ENCODE measurements at regions not wholly inside any gene's neighbourhood (a gene's known extent, or its start where the extent isn't known, plus 50 kb on each side); places are given as distances from the start of the nearest gene placed in this dataset.

DNA sequence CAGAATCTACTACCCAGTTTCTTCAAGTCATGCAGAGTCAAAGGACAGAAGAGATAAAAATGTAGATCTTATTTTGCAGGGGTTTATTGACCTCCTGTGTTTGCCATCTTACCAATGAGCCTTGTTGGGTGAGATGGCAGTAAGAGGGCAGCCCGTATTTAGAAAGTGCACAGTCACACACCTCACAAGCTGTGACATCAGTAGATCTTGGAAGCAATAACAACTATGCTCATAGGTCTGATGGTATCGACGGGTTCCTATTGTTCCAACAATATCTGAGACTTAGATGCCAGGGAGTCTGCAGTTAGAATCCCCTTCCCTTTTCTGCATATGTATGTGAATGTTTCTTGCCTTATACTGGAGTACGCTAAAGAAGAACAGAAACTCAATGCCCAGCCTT lies 189.0 kb upstream of the DYRK2 start:
- CTCF ChIA-PET = no interaction called here
- no peak overlapping the region for H2BK120ac ChIP-seq (ENCODE audit: low read depth, low read length)
- no peak overlapping the region for H2AK9ac ChIP-seq (replicated peaks; ENCODE audit: low read depth, low read length, poor library complexity)
- no peaks in the 10 kb centered on the region for H3K9me1 ChIP-seq (ENCODE audit: insufficient read depth, low read length)
- no peak overlapping the region for H3K4ac ChIP-seq (ENCODE audit: low read depth, low read length)
- intact Hi-C loops (cut with micrococcal nuclease) (no loop called here), dilution Hi-C loops (cut with HindIII; ENCODE audit: low sequenced_read_pairs, unreplicated experiment) (no loop called here), in situ Hi-C loops (cut with MboI; ENCODE audit: low sequenced_read_pairs) (no loop called here)
- no peaks in the 10 kb centered on the region for H3K4me1 ChIP-seq (ENCODE audit: control insufficient read depth, insufficient read depth, low read length)
- no peak overlapping the region for H3K4me3 ChIP-seq (ENCODE audit: insufficient read depth, low read depth, low read length)
- H3K9ac ChIP-seq (ENCODE audit: low read depth, low read length) = no peak overlapping the region
- no peak for ATAC-seq (ENCODE audit: low read depth)
- no peaks in the 10 kb centered on the region for H3K79me1 ChIP-seq (ENCODE audit: low read depth in 1 of 2, low read length in 2 of 2)
- TF ChIP-seq, protein P1, sequence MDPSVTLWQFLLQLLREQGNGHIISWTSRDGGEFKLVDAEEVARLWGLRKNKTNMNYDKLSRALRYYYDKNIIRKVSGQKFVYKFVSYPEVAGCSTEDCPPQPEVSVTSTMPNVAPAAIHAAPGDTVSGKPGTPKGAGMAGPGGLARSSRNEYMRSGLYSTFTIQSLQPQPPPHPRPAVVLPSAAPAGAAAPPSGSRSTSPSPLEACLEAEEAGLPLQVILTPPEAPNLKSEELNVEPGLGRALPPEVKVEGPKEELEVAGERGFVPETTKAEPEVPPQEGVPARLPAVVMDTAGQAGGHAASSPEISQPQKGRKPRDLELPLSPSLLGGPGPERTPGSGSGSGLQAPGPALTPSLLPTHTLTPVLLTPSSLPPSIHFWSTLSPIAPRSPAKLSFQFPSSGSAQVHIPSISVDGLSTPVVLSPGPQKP (IDR thresholded peaks at IDR 0.05; ENCODE audit: borderline replicate concordance, low read depth, low read length) = no peak
- H4K91ac ChIP-seq (ENCODE audit: insufficient read depth, low read depth, low read length) = no peak overlapping the region
- H3K14ac ChIP-seq (replicated peaks; ENCODE audit: low read depth, low read length) = no peak overlapping the region
- H2AK5ac ChIP-seq (ENCODE audit: low read depth, low read length) = no peak overlapping the region
- no peak overlapping the region for H4K5ac ChIP-seq (ENCODE audit: low read depth, low read length)
- no CpG with 5 or more reads among the region's 4 CpGs for WGBS, 2 experiments (ENCODE audit: extremely low coverage in 2 of 2, insufficient read length in 1 of 2)
- H2BK20ac ChIP-seq (ENCODE audit: low read depth, low read length) = no peak overlapping the region
- no peak overlapping the region for H2AFZ ChIP-seq (replicated peaks; ENCODE audit: low read length, poor library complexity)
- H3K27ac ChIP-seq (ENCODE audit: insufficient read depth, low read length) = no peak overlapping the region
- no TSS peak for BruUV-seq (replicated peaks)
- no peaks in the 10 kb centered on the region for H3K9me3 ChIP-seq (ENCODE audit: control insufficient read depth, insufficient read depth, low read length)
- H2BK5ac ChIP-seq (ENCODE audit: low read depth, low read length, poor library complexity, severe bottlenecking) = no peak overlapping the region
- no peak overlapping the region for H2BK15ac ChIP-seq (ENCODE audit: low read depth, low read length)
- DNase-seq = no peak
- H4K20me1 ChIP-seq (ENCODE audit: insufficient read depth, low read length) = no peaks in the 10 kb centered on the region
- no peak overlapping the region for H4K8ac ChIP-seq (ENCODE audit: low read depth in 2 of 2, low read length in 2 of 2)
- no peak overlapping the region for H3K23ac ChIP-seq (ENCODE audit: low read depth, low read length)
- H3K36me3 ChIP-seq (ENCODE audit: control insufficient read depth, insufficient read depth, low read length) = no peaks in the 10 kb centered on the region
- no peak overlapping the region for H3K18ac ChIP-seq (ENCODE audit: low read depth, low read length)
- H3K27me3 ChIP-seq (ENCODE audit: control insufficient read depth, insufficient read depth, low read length) = no peaks in the 10 kb centered on the region
- no peak overlapping the region for H3K56ac ChIP-seq (ENCODE audit: extremely low read depth, insufficient read depth, low read length)
- POLR2A ChIA-PET (ENCODE audit: unreplicated experiment) = no interaction called here
- no peak overlapping the region for H3K4me2 ChIP-seq (ENCODE audit: low read depth, low read length)
